Caco-2 (cell line): ENCODE measurements at regions not wholly inside any gene's neighbourhood (a gene's known extent, or its start where the extent isn't known, plus 50 kb on each side); places are given as distances from the start of the nearest gene placed in this dataset.

Experiments used
- BruUV-seq: library from RNA; stranded (reverse); fragments of 400-500 nt; replicated peaks from 2 replicates; lab custom pipeline; 2021; lab: Mats Ljungman, UMichigan
- CTCF ChIA-PET: fragments of 300-600 bp; sonication (Branson Sonifier 250); formaldehyde crosslinking; loops from one replicate; lab custom pipeline; 2022; ENCODE audit warnings: antibody characterized with exemption; lab: Charles Lee
- POLR2A ChIA-PET: fragments of 300-600 bp; sonication (Branson Sonifier 250); formaldehyde crosslinking; loops from one replicate; lab custom pipeline; 2022; ENCODE audit warnings: antibody characterized with exemption; lab: Charles Lee
- DNase-seq, 2 experiments: peaks; one replicate each; pipeline versions ENCODE4 v3.0.0 to v3.0.0-alpha.2; 2020 to 2022
- H3K27me3 ChIP-seq: replicated peaks from 2 replicates; pipeline ENCODE4 v1.6.0; 2011; ENCODE audit warnings: low read length; ENCODE audit not compliant: control insufficient read depth, insufficient read depth
- H3K36me3 ChIP-seq: 2 replicates; pipeline ENCODE4 v1.5.1; 2011; ENCODE audit warnings: low read length; ENCODE audit not compliant: control insufficient read depth, insufficient read depth
- H3K4me1 ChIP-seq: fragments of 250-450 bp; sonication (Bioruptor Pico); 2 replicates; pipeline ENCODE4 v1.5.1; 2020; ENCODE audit warnings: mild to moderate bottlenecking
- H3K4me3 ChIP-seq: 2 replicates; pipeline ENCODE4 v1.5.1; 2011; ENCODE audit warnings: low read depth, mild to moderate bottlenecking, control low read depth, low read length
- H3K9me3 ChIP-seq: fragments of 250-450 bp; sonication (Bioruptor Pico); 2 replicates; pipeline ENCODE4 v1.5.1; 2020; ENCODE audit warnings: mild to moderate bottlenecking, moderate library complexity
- H3K27ac Mint-ChIP-seq: one replicate; pipeline ENCODE4 v1.8.0; 2022; ENCODE audit warnings: mixed read lengths; ENCODE audit not compliant: unreplicated experiment
- H3K27me3 Mint-ChIP-seq: one replicate; pipeline ENCODE4 v1.8.0; 2022; ENCODE audit warnings: mixed read lengths; ENCODE audit not compliant: insufficient read depth, unreplicated experiment
- H3K36me3 Mint-ChIP-seq: one replicate; pipeline ENCODE4 v1.8.0; 2022; ENCODE audit warnings: mild to moderate bottlenecking, mixed read lengths; ENCODE audit not compliant: insufficient read depth, unreplicated experiment
- H3K4me1 Mint-ChIP-seq: one replicate; pipeline ENCODE4 v1.8.0; 2022; ENCODE audit warnings: low read depth, mixed read lengths; ENCODE audit not compliant: unreplicated experiment
- H3K4me3 Mint-ChIP-seq: one replicate; pipeline ENCODE4 v1.8.0; 2022; ENCODE audit warnings: mild to moderate bottlenecking, moderate library complexity, mixed read lengths; ENCODE audit not compliant: unreplicated experiment
- H3K9me3 Mint-ChIP-seq: one replicate; pipeline ENCODE4 v1.8.0; 2022; ENCODE audit warnings: mixed read lengths; ENCODE audit not compliant: unreplicated experiment
- CTCF ChIP-seq, 2 experiments: fragments of 200-600 bp in 1 of 2; IDR thresholded peaks; 1 replicate in 1 of 2; 2 replicates in 1 of 2; pipeline versions ENCODE4 v1.5.1 to v1.8.0; 2011 to 2022; ENCODE audit warnings: antibody characterized with exemption in 1 of 2, control low read depth in 1 of 2, inconsistent platforms in 1 of 2, low read depth in 1 of 2, low read length in 1 of 2, mild to moderate bottlenecking in 1 of 2, moderate library complexity in 1 of 2; ENCODE audit not compliant: insufficient read depth in 1 of 2, severe bottlenecking in 1 of 2, unreplicated experiment in 1 of 2
- intact Hi-C: fragments of 100-400 bp; cut with micrococcal nuclease; formaldehyde crosslinking; loops from one replicate; pipeline ENCODE4 v1.10.0; 2022; ENCODE audit not compliant: unreplicated experiment

GRCh38 chr9:87357600-87357999, 140.1 kb upstream of the DAPK1 start:
- ChIA-PET POLR2A (no interaction called here), CTCF (no interaction called here)
- Mint-ChIP-seq H3K27me3 (no peaks in the 10 kb centered on the region), H3K9me3 (no peaks in the 10 kb centered on the region), H3K4me1 (peaks cover 15% of the 10 kb centered on the region), H3K4me3 (no peak overlapping the region), H3K36me3 (no peaks in the 10 kb centered on the region), H3K27ac (no peak overlapping the region)
- intact Hi-C loops: no loop called here
- H3K27me3 ChIP-seq: no peaks in the 10 kb centered on the region
- H3K4me3 ChIP-seq: no peak overlapping the region
- H3K4me1 ChIP-seq: peaks cover 13% of the 10 kb centered on the region
- no peak for DNase-seq
- no TSS peak for BruUV-seq
- no peak for TF ChIP-seq CTCF (IDR thresholded peaks at IDR 0.05; ENCODE audit: insufficient read depth in 1 of 2, low read depth in 1 of 2, low read length in 1 of 2, severe bottlenecking in 1 of 2, unreplicated experiment in 1 of 2)
- no peaks in the 10 kb centered on the region for H3K36me3 ChIP-seq
- H3K9me3 ChIP-seq: no peaks in the 10 kb centered on the region; the same call in 1 of the 2 replicates

GRCh38 chr9:87359264-87359663, 138.4 kb upstream of the DAPK1 start:
- H3K27me3 Mint-ChIP-seq: no peaks in the 10 kb centered on the region
- H3K4me1 Mint-ChIP-seq: peaks cover 12% of the 10 kb centered on the region
- Histone ChIP-seq H3K9me3 (no peaks in the 10 kb centered on the region; the same call in 1 of the 2 replicates), H3K36me3 (no peaks in the 10 kb centered on the region), H3K27me3 (no peaks in the 10 kb centered on the region), H3K4me3 (no peak overlapping the region), H3K4me1 (peaks cover 9% of the 10 kb centered on the region)
- no peaks in the 10 kb centered on the region for H3K9me3 Mint-ChIP-seq
- no peak for TF ChIP-seq CTCF (IDR thresholded peaks at IDR 0.05; ENCODE audit: insufficient read depth in 1 of 2, low read depth in 1 of 2, low read length in 1 of 2, severe bottlenecking in 1 of 2, unreplicated experiment in 1 of 2)
- DNase-seq: no peak
- H3K4me3 Mint-ChIP-seq: no peak overlapping the region
- H3K36me3 Mint-ChIP-seq: no peaks in the 10 kb centered on the region
- no peak overlapping the region for H3K27ac Mint-ChIP-seq
- intact Hi-C loops: no loop called here
- no TSS peak for BruUV-seq
- CTCF ChIA-PET: no interaction called here
- POLR2A ChIA-PET: no interaction called here

GRCh38 chr9:87359958-87360601, 137.6 kb upstream of the DAPK1 start:
- intact Hi-C loops: no loop called here
- DNase-seq: no peak
- H3K27me3 ChIP-seq: no peaks in the 10 kb centered on the region
- no peak for TF ChIP-seq CTCF (IDR thresholded peaks at IDR 0.05; ENCODE audit: insufficient read depth in 1 of 2, low read depth in 1 of 2, low read length in 1 of 2, severe bottlenecking in 1 of 2, unreplicated experiment in 1 of 2)
- peaks cover 9% of the 10 kb centered on the region for H3K4me1 ChIP-seq
- no peaks in the 10 kb centered on the region for H3K9me3 Mint-ChIP-seq
- no peaks in the 10 kb centered on the region for H3K36me3 ChIP-seq
- H3K4me1 Mint-ChIP-seq: peaks cover 11% of the 10 kb centered on the region
- no peaks in the 10 kb centered on the region for H3K27me3 Mint-ChIP-seq
- H3K4me3 ChIP-seq: no peak overlapping the region
- no peaks in the 10 kb centered on the region; the same call in 1 of the 2 replicates for H3K9me3 ChIP-seq
- no peaks in the 10 kb centered on the region for H3K36me3 Mint-ChIP-seq
- CTCF ChIA-PET: no interaction called here
- POLR2A ChIA-PET: no interaction called here
- H3K4me3 Mint-ChIP-seq: no peak overlapping the region
- H3K27ac Mint-ChIP-seq: no peak overlapping the region
- BruUV-seq: no TSS peak
